GM19328 (cell line): ENCODE measurements at regions not wholly inside any gene's neighbourhood (a gene's known extent, or its start where the extent isn't known, plus 50 kb on each side); places are given as distances from the start of the nearest gene placed in this dataset.
"Not testable (repeated sequence)": the region's sequence is repeated elsewhere in the genome, so short reads cannot be mapped to it uniquely, and the experiment has no call there.

Source experiments
- ATAC-seq: cut with Tn5 transposase; IDR thresholded peaks from one replicate; pipeline ENCODE4 v1.9.1; 2021; ENCODE audit warnings: mild to moderate bottlenecking, moderate library complexity; ENCODE audit not compliant: unreplicated experiment

- no peak for ATAC-seq
Observed at GRCh38 chr10:60479305-60480020, 89.8 kb upstream of the ANK3 start.

GRCh38 chr10:60476451-60476850, 86.8 kb upstream of the ANK3 start:
- ATAC-seq, result no peak

GRCh38 chr10:60473557-60473956, 83.9 kb upstream of the ANK3 start:
- no peak for ATAC-seq

GRCh38 chr10:60470091-60470490, 80.4 kb upstream of the ANK3 start:
- ATAC-seq, result no peak

- ATAC-seq, result not testable (repeated sequence)
Observed at GRCh38 chr10:60469147-60469546, 79.5 kb upstream of the ANK3 start.

- no peak for ATAC-seq
Observed at GRCh38 chr10:60467202-60467546, 77.5 kb upstream of the ANK3 start.

GRCh38 chr10:60466267-60467201, 76.9 kb upstream of the ANK3 start:
- ATAC-seq, result no peak

- no peak for ATAC-seq
Observed at GRCh38 chr10:60465801-60466200, 76.1 kb upstream of the ANK3 start.

GRCh38 chr10:60464659-60465058, 75.0 kb upstream of the ANK3 start:
- ATAC-seq, result no peak

- no peak for ATAC-seq
Observed at GRCh38 chr10:60463746-60464145, 74.1 kb upstream of the ANK3 start.

- ATAC-seq, result no peak
Observed at GRCh38 chr10:60461688-60462087, 72.0 kb upstream of the ANK3 start.

GRCh38 chr10:60459701-60460457, 70.2 kb upstream of the ANK3 start:
- no peak for ATAC-seq

GRCh38 chr10:60456053-60456452, 66.4 kb upstream of the ANK3 start:
- no peak for ATAC-seq

GRCh38 chr10:60454336-60454735, 64.7 kb upstream of the ANK3 start:
- ATAC-seq, result no peak

- no peak for ATAC-seq
Observed at GRCh38 chr10:60453036-60453435, 63.4 kb upstream of the ANK3 start.

GRCh38 chr10:60450291-60450690, 60.6 kb upstream of the ANK3 start:
- ATAC-seq, result no peak

GRCh38 chr10:60448246-60448645, 58.6 kb upstream of the ANK3 start:
- no peak for ATAC-seq

- ATAC-seq, result no peak
Observed at GRCh38 chr10:60446851-60447250, 57.2 kb upstream of the ANK3 start.

GRCh38 chr10:60446070-60446833, 56.6 kb upstream of the ANK3 start:
- no peak for ATAC-seq

- ATAC-seq, result no peak
Observed at GRCh38 chr10:60444494-60445064, 54.9 kb upstream of the ANK3 start.
